ENCODE measurements at regions not wholly inside any gene's neighbourhood (a gene's known extent, or its start where the extent isn't known, plus 50 kb on each side); places are given as distances from the start of the nearest gene placed in this dataset.

- DNase-seq (ENCODE audit: low read depth): no peak
Measured at GRCh38 chr11:40062616-40063015, 1396.8 kb downstream of the LRRC4C start.

GRCh38 chr11:40061221-40061620, 1398.2 kb downstream of the LRRC4C start:
- no peak for DNase-seq (ENCODE audit: low read depth)

- no peak for DNase-seq (ENCODE audit: low read depth)
Measured at GRCh38 chr11:40054631-40055030, 1404.8 kb downstream of the LRRC4C start.

- no peak for DNase-seq (ENCODE audit: low read depth)
Measured at GRCh38 chr11:40045312-40045711, 1414.1 kb downstream of the LRRC4C start.

GRCh38 chr11:40037005-40037404, 1422.4 kb downstream of the LRRC4C start:
- DNase-seq (ENCODE audit: low read depth): no peak

- no peak for DNase-seq (ENCODE audit: low read depth)
Measured at GRCh38 chr11:40032331-40032730, 1427.1 kb downstream of the LRRC4C start.

- DNase-seq (ENCODE audit: low read depth): no peak
Measured at GRCh38 chr11:40030867-40031266, 1428.6 kb downstream of the LRRC4C start.

- DNase-seq (ENCODE audit: low read depth): no peak
Measured at GRCh38 chr11:40029391-40029790, 1430.1 kb downstream of the LRRC4C start.

- DNase-seq (ENCODE audit: low read depth): no peak
Measured at GRCh38 chr11:40027720-40028119, 1431.7 kb downstream of the LRRC4C start.

GRCh38 chr11:40023724-40024123, 1435.7 kb downstream of the LRRC4C start:
- DNase-seq (ENCODE audit: low read depth): no peak

GRCh38 chr11:40010011-40010410, 1449.4 kb downstream of the LRRC4C start:
- no peak for DNase-seq (ENCODE audit: low read depth)

- no peak for DNase-seq (ENCODE audit: low read depth)
Measured at GRCh38 chr11:39992551-39992950, 1466.9 kb downstream of the LRRC4C start.

GRCh38 chr11:39990421-39990831, 1469.0 kb downstream of the LRRC4C start:
- no peak for DNase-seq (ENCODE audit: low read depth)

- no peak for DNase-seq (ENCODE audit: low read depth)
Measured at GRCh38 chr11:39975091-39975490, 1484.4 kb downstream of the LRRC4C start.

- DNase-seq (ENCODE audit: low read depth): no peak
Measured at GRCh38 chr11:39972461-39972860, 1487.0 kb downstream of the LRRC4C start.

- DNase-seq (ENCODE audit: low read depth): no peak
Measured at GRCh38 chr11:39971938-39972337, 1487.5 kb downstream of the LRRC4C start.

GRCh38 chr11:39968071-39968470, 1491.4 kb downstream of the LRRC4C start:
- DNase-seq (ENCODE audit: low read depth): no peak

- DNase-seq (ENCODE audit: low read depth): no peak
Measured at GRCh38 chr11:39965701-39966100, 1493.8 kb downstream of the LRRC4C start.

GRCh38 chr11:39960206-39960605, 1499.2 kb downstream of the LRRC4C start:
- no peak for DNase-seq (ENCODE audit: low read depth)

- no peak for DNase-seq (ENCODE audit: low read depth)
Measured at GRCh38 chr11:39932966-39933365, 1526.5 kb downstream of the LRRC4C start.

- DNase-seq (ENCODE audit: low read depth): no peak
Measured at GRCh38 chr11:39917256-39917655, 1542.2 kb downstream of the LRRC4C start.

GRCh38 chr11:39910087-39910486, 1549.4 kb downstream of the LRRC4C start:
- no peak for DNase-seq (ENCODE audit: low read depth)

GRCh38 chr11:39860931-39861330, 1598.5 kb downstream of the LRRC4C start:
- no peak for DNase-seq (ENCODE audit: low read depth)

GRCh38 chr11:39817241-39817640, 1642.2 kb downstream of the LRRC4C start:
- DNase-seq (ENCODE audit: low read depth): no peak

GRCh38 chr11:39810358-39810757, 1649.1 kb downstream of the LRRC4C start:
- DNase-seq (ENCODE audit: low read depth): no peak

Measured in RPMI7951 (cell line).